IPS-11a (cell line): ENCODE measurements at regions not wholly inside any gene's neighbourhood (a gene's known extent, or its start where the extent isn't known, plus 50 kb on each side); places are given as distances from the start of the nearest gene placed in this dataset.
"Not testable (repeated sequence)": the region's sequence is repeated elsewhere in the genome, so short reads cannot be mapped to it uniquely, and the experiment has no call there.

Experiments used
- H3K4me3 ChIP-seq: one replicate; pipeline ENCODE4 v1.5.1; 2013; ENCODE audit warnings: low read depth, low read length, control low read depth

DNA sequence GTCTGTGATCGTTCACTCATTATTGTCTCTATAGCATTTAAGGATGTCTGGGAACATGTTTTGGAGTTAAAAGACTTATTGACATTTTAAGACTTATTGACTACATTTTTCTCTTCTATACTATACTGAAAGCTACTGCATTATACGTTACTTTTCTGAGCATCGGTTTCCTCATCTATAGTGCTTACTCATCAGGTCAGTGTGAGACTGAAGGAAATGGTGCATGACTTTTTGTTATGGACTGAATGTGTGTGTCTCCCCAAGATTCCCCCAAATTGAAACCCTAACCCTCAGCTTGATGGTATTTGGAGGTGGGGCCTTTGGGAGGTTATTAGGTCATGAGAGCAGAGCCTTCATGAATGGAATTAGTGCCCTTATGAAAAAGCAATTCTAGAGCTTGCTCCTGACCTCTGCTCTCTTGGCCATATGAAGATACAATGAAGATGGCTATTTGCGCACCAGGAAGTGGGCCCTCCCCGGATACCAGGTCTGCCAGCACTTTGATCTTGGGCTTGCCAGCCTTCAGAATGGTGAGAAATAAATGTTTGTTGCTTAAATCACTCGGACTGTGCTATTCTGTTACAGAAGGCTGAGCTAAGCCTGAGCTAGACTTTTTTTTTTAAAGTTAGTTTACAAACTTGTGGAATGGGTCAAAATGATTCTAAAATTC, 243.7 kb upstream of the RREB1 start:
- no peak overlapping the region for H3K4me3 ChIP-seq

DNA sequence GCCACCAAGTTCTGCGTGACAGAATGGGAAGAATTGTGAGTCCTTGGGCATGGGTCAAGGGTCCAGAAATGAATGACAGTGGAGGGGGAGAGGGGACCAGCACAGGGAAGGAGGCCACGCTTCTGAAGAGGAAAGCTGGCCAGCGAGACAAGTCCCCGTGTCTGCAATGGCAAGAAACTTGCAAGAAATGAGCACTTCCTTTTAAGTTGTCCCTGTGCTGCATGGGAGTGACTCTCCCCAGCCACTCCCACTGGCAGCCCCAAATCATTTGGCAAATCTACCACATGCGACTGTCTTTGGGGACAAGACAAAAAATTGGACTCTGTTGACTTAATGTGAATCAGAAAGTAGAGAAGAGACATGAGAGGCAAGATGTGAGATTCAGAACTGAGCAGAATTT, 242.2 kb upstream of the RREB1 start:
- no peak overlapping the region for H3K4me3 ChIP-seq

DNA sequence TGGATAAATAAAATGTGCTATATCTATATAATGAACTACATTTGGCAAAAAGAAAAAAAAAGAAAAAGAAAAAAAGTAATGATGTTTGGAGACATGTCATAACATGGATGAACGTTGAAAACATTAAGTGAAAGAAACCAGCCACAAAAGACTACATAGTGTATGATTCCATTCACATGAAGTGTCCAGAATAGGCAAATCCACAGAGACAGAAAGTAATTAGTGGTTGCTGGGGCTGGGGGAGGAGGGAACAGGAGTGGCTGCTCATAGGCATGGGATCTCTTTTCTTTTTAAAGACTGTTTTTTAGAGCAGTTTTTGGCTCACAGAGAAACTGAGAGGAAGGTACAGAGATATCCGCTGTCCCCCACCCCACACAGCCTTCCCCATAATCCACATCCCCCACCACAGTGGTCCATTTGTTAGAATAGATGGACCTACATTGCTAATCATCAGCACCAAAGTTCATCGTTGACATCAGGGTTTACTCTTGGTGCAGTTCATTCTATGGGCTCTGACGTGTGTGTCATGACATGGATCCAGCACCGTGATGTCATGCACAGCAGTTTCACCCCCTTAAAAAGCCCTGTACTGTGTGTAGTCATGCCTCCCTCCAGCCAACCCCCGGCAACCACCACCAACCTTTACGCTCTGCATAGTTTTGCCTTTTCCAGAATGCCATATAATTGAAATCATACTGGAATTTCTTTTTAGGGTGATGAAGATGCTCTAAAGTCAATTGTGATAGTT, 240.9 kb upstream of the RREB1 start:
- no peak overlapping the region for H3K4me3 ChIP-seq

DNA sequence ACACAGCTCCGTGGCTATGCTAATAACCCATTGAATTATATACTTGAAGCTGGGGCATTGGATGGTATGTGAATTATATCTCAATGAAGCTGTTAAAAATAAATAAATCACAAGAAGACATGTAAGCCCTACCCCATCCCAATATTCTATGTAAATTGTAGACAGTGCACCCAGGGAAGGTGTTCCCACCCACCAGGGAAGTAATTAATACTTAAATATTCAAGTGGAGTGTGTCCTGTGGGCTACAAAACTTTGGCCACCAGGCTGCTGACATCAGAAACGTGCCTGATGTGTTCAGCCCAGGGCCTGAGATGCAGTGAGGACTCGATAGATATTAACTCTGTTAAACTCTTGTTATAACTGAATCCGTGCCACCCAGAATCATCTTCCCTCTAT, 240.4 kb upstream of the RREB1 start:
- no peak overlapping the region for H3K4me3 ChIP-seq

DNA sequence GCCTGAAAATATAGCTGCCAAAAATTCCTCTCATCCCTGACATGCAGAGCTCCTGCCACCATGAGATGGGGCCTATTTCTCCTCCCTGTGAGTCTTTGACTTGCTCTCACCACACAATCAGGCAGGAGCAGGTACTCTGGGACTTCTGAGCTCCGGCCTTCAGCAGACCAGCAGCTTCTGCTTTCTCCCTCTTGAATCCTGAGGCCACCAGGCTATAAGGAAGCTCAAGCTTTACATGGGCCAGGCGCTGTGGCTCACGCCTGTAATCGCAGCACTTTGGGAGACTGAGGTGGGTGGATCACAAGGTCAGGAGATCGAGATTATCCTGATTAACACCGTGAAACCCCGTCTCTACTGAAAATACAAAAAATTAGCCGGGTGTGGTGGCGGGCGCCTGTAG, 238.7 kb upstream of the RREB1 start:
- no peak overlapping the region for H3K4me3 ChIP-seq

DNA sequence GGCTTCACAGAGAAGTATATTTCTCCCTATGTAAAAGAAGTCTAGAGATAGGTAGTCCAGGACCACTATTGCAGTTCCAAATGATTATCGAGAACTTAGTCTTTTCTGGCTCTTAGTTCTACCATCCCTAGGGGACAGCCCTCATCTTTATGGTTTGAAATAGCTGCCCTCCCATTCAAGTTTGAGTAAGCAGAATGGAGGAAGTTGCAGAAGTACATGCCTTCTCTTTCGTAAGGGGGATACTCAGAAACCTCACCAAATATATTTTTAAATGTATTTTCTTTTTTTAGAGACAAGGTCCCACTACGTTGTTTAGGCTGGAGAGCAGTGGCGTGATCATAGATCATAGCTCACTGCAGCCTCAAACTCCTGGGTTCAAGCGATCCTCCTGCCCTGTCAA, 236.8 kb upstream of the RREB1 start:
- H3K4me3 ChIP-seq = no peak overlapping the region

DNA sequence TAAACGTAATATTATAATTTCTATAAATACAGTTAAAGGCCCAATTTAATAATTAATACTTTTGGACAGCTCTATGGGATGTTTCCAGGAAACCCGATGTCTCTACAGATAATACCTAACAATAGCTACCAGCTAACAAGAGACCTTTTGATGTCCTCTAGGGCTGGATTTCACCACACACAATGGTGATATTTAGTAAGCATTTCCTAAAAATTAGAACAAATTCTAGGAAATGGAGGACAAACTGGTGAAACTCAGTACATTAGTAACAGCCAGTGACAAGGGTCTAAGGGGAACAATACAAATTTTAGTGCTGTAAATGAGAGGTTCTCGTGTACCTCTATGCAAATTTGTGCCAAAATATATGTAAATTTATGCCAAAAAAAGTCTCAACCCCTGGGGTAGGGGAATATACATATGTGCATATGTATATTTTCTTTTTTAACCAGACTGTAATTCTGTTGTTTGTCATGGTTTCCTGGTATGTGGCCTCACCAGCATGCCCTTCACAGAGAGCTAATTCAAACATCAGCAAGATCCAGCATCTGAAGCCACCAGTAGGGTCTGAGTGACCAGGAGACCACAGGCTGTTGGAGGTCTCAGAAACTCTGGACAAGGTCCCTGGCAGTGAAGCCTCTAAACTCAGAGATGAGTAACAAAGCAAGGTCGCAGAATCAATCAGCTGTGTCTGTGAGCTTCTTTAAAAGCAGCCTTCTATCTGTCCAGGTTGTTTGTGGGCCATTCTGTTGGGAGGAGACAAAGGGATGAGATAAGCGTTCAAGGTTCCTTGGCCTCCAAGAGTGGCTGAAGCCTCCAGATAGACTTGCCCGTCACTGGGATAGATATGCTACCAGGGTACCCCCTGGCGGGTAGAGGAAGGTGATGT, 235.1 kb upstream of the RREB1 start:
- no peak overlapping the region for H3K4me3 ChIP-seq

DNA sequence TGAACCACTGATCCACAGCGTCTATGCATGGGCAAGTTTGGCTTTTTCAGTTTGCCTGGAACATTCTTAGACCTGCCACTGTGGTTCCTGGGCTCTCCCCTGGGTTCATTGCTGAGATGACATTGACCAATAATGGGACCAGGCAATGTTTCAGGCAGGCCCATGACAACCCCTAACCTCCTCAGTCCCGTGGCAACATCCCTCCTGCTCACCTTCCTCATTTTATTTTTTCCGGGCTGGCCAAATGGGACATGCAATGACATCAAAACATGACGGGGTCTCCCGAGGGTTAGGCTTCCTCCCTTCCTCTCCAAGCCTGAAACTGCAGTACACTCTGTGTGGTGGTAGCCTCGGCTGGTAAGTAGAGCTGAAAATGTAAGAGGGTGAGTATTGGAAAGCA, 234.0 kb upstream of the RREB1 start:
- H3K4me3 ChIP-seq = no peak overlapping the region

DNA sequence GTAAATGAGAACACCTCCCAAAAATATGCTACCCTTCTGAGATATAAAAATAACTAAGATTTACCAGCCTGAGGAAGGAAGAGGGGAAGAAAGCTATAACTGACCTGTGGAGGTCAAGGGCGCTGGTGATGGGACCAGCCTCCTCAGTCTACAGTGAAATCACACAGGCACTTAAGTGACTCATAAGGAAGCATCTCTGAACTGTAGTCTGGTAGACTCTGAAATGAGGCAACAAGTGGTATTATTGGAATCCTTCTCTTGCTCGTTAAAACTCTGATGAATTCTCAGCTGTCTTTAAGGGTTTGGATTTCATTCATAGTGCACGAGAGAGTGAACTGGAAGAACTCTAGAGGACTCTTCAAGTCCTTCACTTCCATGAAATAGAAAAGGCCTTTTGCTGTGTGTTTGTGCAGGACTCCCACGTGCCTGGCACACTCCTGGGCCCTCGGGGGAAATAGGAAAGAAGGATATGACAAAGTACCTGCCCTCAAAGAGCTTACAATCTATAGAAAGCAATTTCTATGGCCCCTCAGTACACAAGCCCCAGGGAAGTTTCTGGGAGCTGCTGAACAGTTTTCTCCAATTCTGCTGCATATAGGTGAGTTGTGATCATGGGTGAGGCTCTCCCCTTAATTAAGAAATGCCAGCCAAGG, 231.8 kb upstream of the RREB1 start:
- no peak overlapping the region for H3K4me3 ChIP-seq

DNA sequence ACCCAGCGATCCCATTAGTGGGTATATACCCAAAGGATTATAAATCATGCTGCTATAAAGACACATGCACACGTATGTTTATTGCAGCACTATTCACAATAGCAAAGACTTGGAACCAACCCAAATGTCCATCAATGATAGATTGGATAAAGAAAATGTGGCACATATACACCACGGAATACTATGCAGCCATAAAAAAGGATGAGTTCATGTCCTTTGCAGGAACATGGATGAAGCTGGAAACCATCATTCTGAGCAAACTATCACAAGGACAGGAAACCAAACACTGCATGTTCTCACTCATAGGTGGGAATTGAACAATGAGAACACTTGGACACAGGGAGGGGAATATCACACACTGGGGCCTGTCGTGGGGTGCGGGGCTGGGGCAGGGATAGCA, 230.0 kb upstream of the RREB1 start:
- H3K4me3 ChIP-seq = not testable (repeated sequence)

DNA sequence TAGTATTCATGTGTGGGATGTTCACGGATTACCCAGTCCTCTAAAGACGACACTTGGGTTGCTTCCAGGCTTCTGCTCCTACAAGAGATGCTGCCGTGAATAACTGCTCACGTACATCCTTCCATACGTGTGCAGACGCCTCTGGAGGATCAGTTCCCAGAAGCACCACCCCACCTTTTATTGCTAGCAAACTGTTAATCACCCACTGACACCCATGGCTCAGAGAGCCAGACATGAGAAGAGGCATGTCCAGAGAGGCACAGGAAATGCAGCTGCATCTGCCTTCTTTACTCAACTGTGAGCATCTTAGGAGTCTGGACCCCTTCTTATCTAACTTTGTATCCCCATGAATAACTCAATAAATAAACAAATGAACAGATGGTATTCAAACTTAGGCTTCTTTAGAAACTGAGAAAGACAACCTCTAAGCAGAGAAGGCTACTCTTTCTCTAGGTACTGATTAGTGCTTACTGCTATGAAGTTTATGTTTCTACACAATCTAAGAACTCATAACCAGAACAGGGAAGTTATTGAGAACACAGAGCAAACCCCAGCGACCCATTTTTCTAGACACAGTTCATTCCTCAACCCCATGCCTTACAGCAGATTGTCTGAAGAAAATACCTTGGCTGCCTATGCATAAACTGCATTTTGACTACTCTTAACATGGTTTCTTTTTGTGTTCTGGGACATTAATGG, 228.7 kb upstream of the RREB1 start:
- H3K4me3 ChIP-seq = no peak overlapping the region

DNA sequence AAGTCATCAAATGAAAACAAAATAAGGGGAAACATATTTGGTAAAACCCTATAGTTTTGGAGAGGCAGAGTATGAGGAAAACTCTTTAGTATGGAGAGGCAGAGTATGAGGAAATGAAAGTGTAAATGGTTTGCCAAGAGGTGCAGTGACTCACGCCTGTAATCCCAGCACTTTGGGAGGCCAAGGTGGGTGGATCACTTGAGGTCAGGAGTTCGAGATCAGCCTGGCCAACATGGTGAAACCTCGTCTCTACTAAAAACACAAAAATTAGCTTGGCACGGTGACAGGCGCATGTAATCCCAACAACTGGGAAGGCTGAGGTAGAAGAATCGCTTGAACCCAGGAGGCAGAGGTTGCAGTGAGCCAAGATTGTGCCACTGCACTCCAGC, 228.2 kb upstream of the RREB1 start:
- H3K4me3 ChIP-seq = not testable (repeated sequence)

DNA sequence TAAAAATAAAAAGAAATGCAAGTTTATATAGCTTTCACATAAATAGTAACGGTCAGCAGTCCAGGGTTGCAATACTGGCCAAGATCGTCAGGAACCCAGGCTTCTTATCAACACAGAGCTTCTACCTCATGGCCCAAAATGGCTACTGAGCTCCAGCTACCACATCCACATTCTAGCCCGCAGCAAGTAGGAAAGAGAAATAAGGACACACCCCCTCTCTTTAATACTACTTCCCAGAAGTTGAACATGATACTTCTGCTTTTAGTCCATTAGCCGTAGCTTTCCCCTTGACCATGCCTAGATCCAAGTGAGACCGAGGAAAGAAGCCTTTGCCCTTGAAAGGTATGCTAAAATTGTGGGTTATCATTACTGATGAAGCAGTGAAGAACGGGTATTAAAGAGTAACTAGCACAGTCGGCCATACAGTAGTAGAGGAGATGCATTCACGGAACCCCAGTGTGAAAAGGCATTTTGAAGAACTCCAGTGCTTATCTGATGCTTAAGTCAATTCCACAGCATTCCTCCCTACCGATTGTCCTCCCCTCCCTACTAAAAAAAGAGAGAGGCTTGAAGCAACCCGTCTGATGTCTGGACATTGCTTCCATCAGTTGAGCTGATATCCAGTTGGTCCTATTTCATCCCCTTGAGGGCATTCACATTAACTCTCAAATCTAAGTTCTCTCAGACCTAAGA, 226.9 kb upstream of the RREB1 start:
- H3K4me3 ChIP-seq = no peak overlapping the region

DNA sequence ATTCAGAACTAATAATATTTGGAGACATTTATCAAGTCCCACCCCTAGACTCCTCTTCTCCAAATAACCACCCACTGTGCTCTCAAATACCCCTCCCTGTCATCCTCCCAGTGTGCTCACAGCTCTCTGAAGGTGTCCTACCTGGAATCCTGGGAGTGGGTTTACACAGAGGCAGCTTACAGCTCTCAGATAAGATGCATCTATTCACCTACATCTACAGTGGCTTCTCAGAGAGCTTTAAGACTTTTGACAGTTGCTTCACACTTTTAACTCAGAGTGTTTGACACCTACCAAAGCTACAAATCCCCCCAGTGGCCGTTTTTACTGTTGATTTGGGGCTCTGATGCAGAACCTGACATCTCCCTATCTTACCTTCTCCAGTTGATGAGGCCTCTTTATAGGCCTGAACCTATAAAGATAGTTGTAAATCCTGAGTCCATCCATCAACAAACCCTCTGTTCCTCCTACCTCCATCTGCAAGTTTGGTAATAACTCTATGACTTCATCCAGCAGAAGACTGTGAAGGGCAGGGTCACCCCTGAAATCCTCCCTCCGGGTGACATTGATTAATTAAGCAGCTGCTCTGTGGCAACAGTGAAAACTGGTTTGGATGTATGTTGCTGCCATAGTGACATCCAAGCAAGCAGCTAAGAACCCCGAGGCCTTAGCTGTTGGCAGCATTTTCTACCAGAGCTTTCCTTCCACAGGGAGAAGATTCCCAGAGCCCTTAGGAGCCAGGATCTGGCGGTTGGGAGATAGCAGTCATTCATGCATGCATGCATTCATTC, 226.1 kb upstream of the RREB1 start:
- no peak overlapping the region for H3K4me3 ChIP-seq

DNA sequence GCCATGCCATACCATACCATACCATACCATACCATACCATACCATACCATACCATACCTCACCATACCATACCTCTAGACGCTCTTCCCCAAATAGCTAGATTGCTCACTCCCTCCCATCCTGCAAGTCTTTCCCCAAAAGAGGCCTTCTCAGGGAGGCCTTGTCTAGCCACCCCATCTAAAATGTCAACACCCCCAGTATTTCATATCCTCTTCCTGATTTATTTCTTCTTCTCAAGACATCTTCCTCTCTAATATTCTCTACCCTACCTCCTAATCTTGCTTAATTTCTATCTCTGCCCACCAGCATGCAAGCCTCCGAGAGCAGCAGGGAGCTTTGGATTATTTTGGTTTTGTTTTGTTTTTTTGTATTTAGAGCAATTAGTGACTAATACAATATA, 225.2 kb upstream of the RREB1 start:
- H3K4me3 ChIP-seq = no peak overlapping the region

DNA sequence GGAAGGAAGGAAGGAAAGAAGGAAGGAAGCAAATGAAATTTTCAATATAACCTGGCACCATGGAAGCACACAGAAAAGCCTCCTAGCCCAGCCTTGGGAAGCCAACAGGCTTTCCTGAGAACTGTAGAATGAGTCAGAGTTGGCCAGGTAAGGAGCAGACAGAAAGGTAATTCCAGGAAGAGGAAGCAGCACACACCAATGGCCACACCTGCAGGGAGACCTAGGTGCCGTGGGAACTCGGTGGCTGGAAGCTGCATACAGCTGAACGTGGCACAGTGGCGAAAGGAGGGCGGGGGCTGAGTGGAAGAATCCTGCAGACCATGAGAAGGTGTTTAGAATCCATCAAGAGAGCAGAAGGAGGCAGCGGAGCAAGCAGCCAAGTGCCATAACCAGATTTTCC, 224.8 kb upstream of the RREB1 start:
- no peak overlapping the region for H3K4me3 ChIP-seq

DNA sequence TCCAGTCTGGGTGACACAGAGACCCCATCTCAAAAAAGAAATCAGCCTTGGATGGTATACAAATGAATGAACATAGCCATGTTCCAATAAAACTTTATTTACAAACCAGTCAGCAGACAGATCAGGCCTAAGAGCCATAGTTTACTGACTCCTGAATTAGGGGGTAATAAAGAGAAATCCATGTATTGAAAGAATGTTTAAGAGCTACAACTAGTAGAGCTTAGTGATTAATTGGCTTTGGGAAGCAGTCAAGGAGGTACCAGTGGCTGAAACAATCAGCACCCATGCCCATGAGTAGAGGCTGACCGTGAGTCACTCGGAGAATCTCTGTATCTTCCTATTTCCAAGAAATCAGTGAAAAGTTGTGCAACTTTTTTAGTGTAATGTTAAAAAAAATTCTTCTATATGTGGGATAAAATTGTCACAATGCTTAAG, 223.6 kb upstream of the RREB1 start:
- H3K4me3 ChIP-seq = no peak overlapping the region

DNA sequence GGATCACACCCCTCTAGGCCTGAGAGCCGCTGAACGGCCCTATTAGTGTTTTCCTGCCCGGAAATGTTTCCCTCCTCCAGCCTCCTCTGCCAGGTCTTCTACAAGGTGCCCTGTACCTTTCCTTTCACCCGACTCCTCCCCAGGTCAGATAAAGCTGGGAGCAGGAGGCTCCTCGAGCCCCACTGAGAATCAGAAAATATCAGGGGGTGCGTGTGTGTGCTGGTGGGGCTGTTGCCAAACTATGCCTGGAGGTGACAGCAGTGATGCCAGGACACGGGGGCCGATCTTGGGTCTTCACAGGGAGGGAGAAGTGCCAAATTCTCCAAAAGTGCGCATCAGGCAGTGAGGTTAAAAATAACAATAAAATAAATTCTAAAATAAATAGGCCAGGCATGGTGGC, 222.8 kb upstream of the RREB1 start:
- no peak overlapping the region for H3K4me3 ChIP-seq

DNA sequence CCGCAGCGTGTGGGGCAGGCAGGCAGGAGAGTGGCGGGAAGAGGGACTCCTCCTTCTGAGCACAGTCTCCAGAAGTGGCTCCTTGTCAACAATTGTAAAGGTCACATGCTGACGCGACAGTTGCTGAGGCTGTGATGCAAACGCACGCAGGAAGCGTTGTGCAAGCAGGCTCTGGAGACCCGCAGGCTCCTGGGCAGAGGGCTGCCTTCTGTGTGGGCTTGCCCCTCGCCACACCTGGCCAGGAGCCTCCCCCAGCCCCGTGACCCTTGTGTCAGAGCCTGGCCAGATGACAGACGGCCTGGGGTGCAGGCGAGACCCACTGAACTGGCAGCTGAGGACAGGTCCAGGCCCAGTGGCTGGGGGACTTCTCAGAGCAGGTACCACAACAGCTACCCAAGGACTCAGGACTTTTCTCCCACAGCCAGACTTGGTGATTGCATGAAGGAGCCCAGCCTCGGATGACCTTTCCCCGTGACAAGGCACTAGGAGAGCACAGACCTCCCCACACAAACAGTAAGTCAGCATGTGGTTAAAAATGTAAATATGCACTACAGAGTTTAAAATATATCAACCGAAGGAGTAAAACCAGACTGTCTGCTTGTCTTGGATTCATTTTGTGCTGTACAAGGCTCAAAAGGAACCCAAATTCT, 222.1 kb upstream of the RREB1 start:
- no peak overlapping the region for H3K4me3 ChIP-seq
